ENCODE measurements at regions not wholly inside any gene's neighbourhood (a gene's known extent, or its start where the extent isn't known, plus 50 kb on each side); places are given as distances from the start of the nearest gene placed in this dataset.

DNA sequence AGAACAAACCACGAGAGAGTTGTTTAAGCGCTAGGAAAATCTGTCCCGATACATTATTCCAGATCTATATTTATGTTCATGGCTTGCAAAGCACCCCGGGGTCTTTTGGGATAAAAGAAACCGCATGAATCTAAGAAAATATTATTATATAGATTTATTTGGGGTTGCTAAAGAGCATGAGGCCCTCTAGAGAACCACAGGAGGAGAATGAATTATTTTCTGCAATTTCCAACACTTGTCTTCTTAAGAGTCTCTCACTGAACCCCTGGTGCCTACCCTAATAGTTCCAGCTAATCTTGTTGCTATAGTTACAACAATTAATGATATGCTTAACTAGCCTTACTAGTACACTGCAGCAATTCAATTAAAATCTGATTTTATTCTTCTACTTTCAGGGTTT lies 79.6 kb downstream of the ARRDC4 start:
- TF ChIP-seq, protein P1, sequence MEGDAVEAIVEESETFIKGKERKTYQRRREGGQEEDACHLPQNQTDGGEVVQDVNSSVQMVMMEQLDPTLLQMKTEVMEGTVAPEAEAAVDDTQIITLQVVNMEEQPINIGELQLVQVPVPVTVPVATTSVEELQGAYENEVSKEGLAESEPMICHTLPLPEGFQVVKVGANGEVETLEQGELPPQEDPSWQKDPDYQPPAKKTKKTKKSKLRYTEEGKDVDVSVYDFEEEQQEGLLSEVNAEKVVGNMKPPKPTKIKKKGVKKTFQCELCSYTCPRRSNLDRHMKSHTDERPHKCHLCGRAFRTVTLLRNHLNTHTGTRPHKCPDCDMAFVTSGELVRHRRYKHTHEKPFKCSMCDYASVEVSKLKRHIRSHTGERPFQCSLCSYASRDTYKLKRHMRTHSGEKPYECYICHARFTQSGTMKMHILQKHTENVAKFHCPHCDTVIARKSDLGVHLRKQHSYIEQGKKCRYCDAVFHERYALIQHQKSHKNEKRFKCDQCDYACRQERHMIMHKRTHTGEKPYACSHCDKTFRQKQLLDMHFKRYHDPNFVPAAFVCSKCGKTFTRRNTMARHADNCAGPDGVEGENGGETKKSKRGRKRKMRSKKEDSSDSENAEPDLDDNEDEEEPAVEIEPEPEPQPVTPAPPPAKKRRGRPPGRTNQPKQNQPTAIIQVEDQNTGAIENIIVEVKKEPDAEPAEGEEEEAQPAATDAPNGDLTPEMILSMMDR (IDR thresholded peaks at IDR 0.05; ENCODE audit: low read depth, low read length, poor library complexity, severe bottlenecking), result no peak
- TF ChIP-seq EZH2phosphoT487 (IDR thresholded peaks at IDR 0.05; ENCODE audit: borderline replicate concordance, low read length), result no peak

All from DOHH2 (cell line).